MM.1S (cell line): ENCODE measurements at regions not wholly inside any gene's neighbourhood (a gene's known extent, or its start where the extent isn't known, plus 50 kb on each side); places are given as distances from the start of the nearest gene placed in this dataset.

Experiments used
- EZH2 ChIP-seq: fragments of 300-600 bp; sonication (generic); optimal IDR thresholded peaks from 2 replicates; pipeline ENCODE3; 2017; ENCODE audit warnings: low read depth, mild to moderate bottlenecking, antibody characterized with exemption, low read length, mixed read lengths
- EZH2phosphoT487 ChIP-seq: fragments of 300-600 bp; sonication (generic); IDR thresholded peaks from 2 replicates; pipeline ENCODE4 v1.6.1; 2018; ENCODE audit warnings: antibody characterized with exemption, low read length
- TF ChIP-seq, protein P1 (sequence below): fragments of 300-600 bp; sonication (generic); IDR thresholded peaks from 2 replicates; pipeline ENCODE4 v1.5.1; 2016; ENCODE audit warnings: antibody characterized with exemption, low read length, mixed read lengths

DNA sequence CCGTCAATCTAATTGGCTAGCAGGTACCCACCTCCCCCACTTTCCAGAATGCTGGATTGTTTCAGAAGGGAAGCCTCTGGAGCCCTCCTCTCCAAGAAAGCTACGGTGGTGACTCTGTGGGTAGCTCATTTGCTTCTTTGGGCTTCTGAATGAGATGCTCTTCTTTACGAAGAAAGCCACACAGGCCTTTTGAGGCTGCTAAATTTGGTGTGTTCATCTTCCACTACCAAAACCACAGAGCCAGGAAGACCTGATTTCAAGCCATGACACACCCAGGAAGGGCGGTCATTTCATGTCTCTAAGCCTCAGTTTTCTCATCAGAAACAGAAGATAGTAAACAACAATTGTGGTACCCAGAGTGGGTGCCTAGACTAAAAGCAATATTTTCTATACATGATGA is 901.2 kb downstream of the KCNMA1 start:
- TF ChIP-seq, protein P1, sequence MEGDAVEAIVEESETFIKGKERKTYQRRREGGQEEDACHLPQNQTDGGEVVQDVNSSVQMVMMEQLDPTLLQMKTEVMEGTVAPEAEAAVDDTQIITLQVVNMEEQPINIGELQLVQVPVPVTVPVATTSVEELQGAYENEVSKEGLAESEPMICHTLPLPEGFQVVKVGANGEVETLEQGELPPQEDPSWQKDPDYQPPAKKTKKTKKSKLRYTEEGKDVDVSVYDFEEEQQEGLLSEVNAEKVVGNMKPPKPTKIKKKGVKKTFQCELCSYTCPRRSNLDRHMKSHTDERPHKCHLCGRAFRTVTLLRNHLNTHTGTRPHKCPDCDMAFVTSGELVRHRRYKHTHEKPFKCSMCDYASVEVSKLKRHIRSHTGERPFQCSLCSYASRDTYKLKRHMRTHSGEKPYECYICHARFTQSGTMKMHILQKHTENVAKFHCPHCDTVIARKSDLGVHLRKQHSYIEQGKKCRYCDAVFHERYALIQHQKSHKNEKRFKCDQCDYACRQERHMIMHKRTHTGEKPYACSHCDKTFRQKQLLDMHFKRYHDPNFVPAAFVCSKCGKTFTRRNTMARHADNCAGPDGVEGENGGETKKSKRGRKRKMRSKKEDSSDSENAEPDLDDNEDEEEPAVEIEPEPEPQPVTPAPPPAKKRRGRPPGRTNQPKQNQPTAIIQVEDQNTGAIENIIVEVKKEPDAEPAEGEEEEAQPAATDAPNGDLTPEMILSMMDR = no peak
- TF ChIP-seq EZH2 (no peak), EZH2phosphoT487 (no peak)
